ENCODE measurements at regions not wholly inside any gene's neighbourhood (a gene's known extent, or its start where the extent isn't known, plus 50 kb on each side); places are given as distances from the start of the nearest gene placed in this dataset.

DNA sequence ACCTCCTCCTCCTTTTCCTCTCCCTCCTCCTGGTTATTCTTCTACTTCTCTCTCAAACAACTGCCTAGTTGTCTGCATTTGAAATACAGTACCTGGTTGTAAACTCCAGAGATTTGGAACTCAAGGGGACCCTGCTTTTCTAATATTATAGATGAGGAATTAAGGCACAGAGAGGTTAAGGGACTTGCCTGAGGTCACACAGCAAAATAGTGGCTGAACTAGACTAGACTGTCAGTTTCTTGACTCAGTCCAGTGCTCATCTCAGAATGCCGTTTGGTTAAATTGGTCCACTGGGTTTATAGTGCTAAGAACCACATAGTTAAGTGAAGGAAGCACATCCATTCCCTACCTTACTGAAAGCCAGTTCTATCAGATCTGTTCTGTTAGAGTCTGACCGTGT, 105.9 kb upstream of the VASH1 start:
- TF ChIP-seq POLR2A (IDR thresholded peaks at IDR 0.05): no peak
- no peak for TF ChIP-seq EP300 (IDR thresholded peaks at IDR 0.05)
- TF ChIP-seq, protein P1, sequence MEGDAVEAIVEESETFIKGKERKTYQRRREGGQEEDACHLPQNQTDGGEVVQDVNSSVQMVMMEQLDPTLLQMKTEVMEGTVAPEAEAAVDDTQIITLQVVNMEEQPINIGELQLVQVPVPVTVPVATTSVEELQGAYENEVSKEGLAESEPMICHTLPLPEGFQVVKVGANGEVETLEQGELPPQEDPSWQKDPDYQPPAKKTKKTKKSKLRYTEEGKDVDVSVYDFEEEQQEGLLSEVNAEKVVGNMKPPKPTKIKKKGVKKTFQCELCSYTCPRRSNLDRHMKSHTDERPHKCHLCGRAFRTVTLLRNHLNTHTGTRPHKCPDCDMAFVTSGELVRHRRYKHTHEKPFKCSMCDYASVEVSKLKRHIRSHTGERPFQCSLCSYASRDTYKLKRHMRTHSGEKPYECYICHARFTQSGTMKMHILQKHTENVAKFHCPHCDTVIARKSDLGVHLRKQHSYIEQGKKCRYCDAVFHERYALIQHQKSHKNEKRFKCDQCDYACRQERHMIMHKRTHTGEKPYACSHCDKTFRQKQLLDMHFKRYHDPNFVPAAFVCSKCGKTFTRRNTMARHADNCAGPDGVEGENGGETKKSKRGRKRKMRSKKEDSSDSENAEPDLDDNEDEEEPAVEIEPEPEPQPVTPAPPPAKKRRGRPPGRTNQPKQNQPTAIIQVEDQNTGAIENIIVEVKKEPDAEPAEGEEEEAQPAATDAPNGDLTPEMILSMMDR (IDR thresholded peaks at IDR 0.05): no peak

Data from tibial nerve (tissue), 4 donors.